SK-N-SH (cell line): ENCODE measurements at regions not wholly inside any gene's neighbourhood (a gene's known extent, or its start where the extent isn't known, plus 50 kb on each side); places are given as distances from the start of the nearest gene placed in this dataset.

ENCODE experiments used
- CTCF ChIA-PET: fragments of 300-600, 350-600 bp; formaldehyde crosslinking; extraction: SDS; loops from one replicate; lab custom pipeline; 2021; lab: Yijun Ruan, JAX
- POLR2A ChIA-PET: fragments of 350-600 bp; sonication (Branson Sonifier 250); formaldehyde crosslinking; extraction: SDS; loops from one replicate; lab custom pipeline; 2020; ENCODE audit warnings: antibody characterized with exemption, inconsistent platforms; lab: Yijun Ruan, JAX
- DNase-seq: peaks from one replicate; pipeline ENCODE4 v3.0.0; 2012
- H2AFZ ChIP-seq: fragments of 200-600 bp; sonication (generic); 2 replicates; pipeline ENCODE4 v1.8.1; 2016; ENCODE audit warnings: antibody characterized with exemption, mild to moderate bottlenecking, low read depth
- H3F3A ChIP-seq: fragments of 200-600 bp; sonication (generic); replicated peaks from 2 replicates; pipeline ENCODE3; 2016; ENCODE audit warnings: antibody characterized with exemption, mild to moderate bottlenecking; ENCODE audit not compliant: insufficient read depth
- H3K27ac ChIP-seq, 2 experiments: fragments of 200-500 bp in 1 of 2; fragments of 200-600 bp in 1 of 2; sonication (Bioruptor generic) in 1 of 2; sonication (generic), shearing (Covaris generic) in 1 of 2; 2 replicates each; pipeline versions ENCODE4 v1.5.1 to v1.6.1; 2014 to 2016; ENCODE audit warnings: low read depth in 2 of 2, inconsistent platforms in 1 of 2, low read length in 1 of 2, mild to moderate bottlenecking in 1 of 2, mixed read lengths in 1 of 2
- H3K27me3 ChIP-seq: fragments of 200-600 bp; sonication (generic), shearing (Covaris generic); 2 replicates; pipeline ENCODE4 v1.6.1; 2016; ENCODE audit warnings: mixed run types; ENCODE audit not compliant: insufficient read depth
- H3K36me3 ChIP-seq, 2 experiments: fragments of 200-500 bp in 1 of 2; fragments of 200-600 bp in 1 of 2; sonication (Bioruptor generic) in 1 of 2; sonication (generic) in 1 of 2; replicated peaks in 1 of 2; 2 replicates each; pipeline versions ENCODE3 to v1.5.1; 2014 to 2016; ENCODE audit warnings: low read length in 1 of 2, mild to moderate bottlenecking in 1 of 2; ENCODE audit not compliant: insufficient read depth in 2 of 2, control insufficient read depth in 1 of 2
- H3K4me1 ChIP-seq, 2 experiments: fragments of 200-500 bp in 1 of 2; fragments of 200-600 bp in 1 of 2; sonication (Bioruptor generic) in 1 of 2; sonication (generic), shearing (Covaris generic) in 1 of 2; 2 replicates each; pipeline versions ENCODE4 v1.5.1 to v1.6.1; 2014 to 2016; ENCODE audit warnings: low read depth in 1 of 2, low read length in 1 of 2, mixed run types in 1 of 2; ENCODE audit not compliant: insufficient read depth in 2 of 2, control insufficient read depth in 1 of 2
- H3K4me2 ChIP-seq: fragments of 200-600 bp; sonication (generic), shearing (Covaris generic); 2 replicates; pipeline ENCODE4 v1.6.1; 2017; ENCODE audit warnings: mixed run types
- H3K4me3 ChIP-seq, 2 experiments: fragments of 200-500 bp in 1 of 2; fragments of 200-600 bp in 1 of 2; sonication (Bioruptor generic) in 1 of 2; sonication (generic), shearing (Covaris generic) in 1 of 2; 2 replicates each; pipeline versions ENCODE4 v1.5.1 to v1.8.1; 2014 to 2016; ENCODE audit warnings: low read depth in 2 of 2, inconsistent platforms in 1 of 2, low read length in 1 of 2, mild to moderate bottlenecking in 1 of 2, mixed read lengths in 1 of 2, moderate library complexity in 1 of 2
- H3K79me2 ChIP-seq: fragments of 200-600 bp; sonication (generic); 2 replicates; pipeline ENCODE4 v1.8.1; 2017; ENCODE audit warnings: mild to moderate bottlenecking; ENCODE audit not compliant: insufficient read depth
- H3K9ac ChIP-seq: fragments of 200-600 bp; sonication (generic); 2 replicates; pipeline ENCODE4 v1.6.1; 2017; ENCODE audit warnings: mixed run types
- H3K9me2 ChIP-seq: fragments of 200-600 bp; sonication (generic); 2 replicates; pipeline ENCODE4 v1.6.1; 2017; ENCODE audit warnings: mixed run types
- H3K9me3 ChIP-seq: fragments of 200-600 bp; sonication (generic); 2 replicates; pipeline ENCODE4 v1.6.1; 2017; ENCODE audit warnings: mixed run types, mild to moderate bottlenecking, moderate library complexity
- H4K20me1 ChIP-seq: fragments of 200-600 bp; sonication (generic); 2 replicates; pipeline ENCODE4 v1.6.1; 2017; ENCODE audit warnings: mild to moderate bottlenecking, mixed run types; ENCODE audit not compliant: insufficient read depth
- CHD2 ChIP-seq: fragments of 150-350 bp; IDR thresholded peaks from 2 replicates; pipeline ENCODE4 v1.6.1; 2018; ENCODE audit warnings: low read length; ENCODE audit not compliant: partially characterized antibody
- CTCF ChIP-seq: fragments of 200-600 bp; sonication (generic); IDR thresholded peaks from 2 replicates; pipeline ENCODE4 v1.6.1; 2017; ENCODE audit warnings: antibody characterized with exemption, mild to moderate bottlenecking, moderate library complexity
- ELF1 ChIP-seq: IDR thresholded peaks from 2 replicates; pipeline ENCODE4 v1.4.0; 2012
- EZH2phosphoT487 ChIP-seq: fragments of 200-600 bp; sonication (generic); IDR thresholded peaks from 2 replicates; pipeline ENCODE4 v1.6.1; 2017; ENCODE audit warnings: low read depth, mixed run types, mild to moderate bottlenecking, antibody characterized with exemption, moderate library complexity, borderline replicate concordance
- FOSL2 ChIP-seq: IDR thresholded peaks from 2 replicates; pipeline ENCODE4 v1.4.0; 2012; ENCODE audit warnings: low read depth, mild to moderate bottlenecking, moderate library complexity, borderline replicate concordance
- GABPA ChIP-seq: IDR thresholded peaks from 2 replicates; pipeline ENCODE4 v1.4.0; 2012; ENCODE audit warnings: low read depth, mild to moderate bottlenecking
- GATA2 ChIP-seq: sonication (generic); formaldehyde crosslinking; IDR thresholded peaks from 2 replicates; pipeline ENCODE4 v1.5.0; 2020; ENCODE audit warnings: mild to moderate bottlenecking, missing genetic modification reagents
- JUND ChIP-seq: IDR thresholded peaks from 2 replicates; pipeline ENCODE4 v1.4.0; 2012
- MEF2A ChIP-seq: IDR thresholded peaks from 2 replicates; pipeline ENCODE4 v1.4.0; 2012; ENCODE audit warnings: low read depth, borderline replicate concordance
- MXI1 ChIP-seq: IDR thresholded peaks from 2 replicates; pipeline ENCODE4 v1.6.1; 2012; ENCODE audit warnings: mild to moderate bottlenecking, low read depth, low read length, improper control_type of control experiment
- NFIC ChIP-seq: IDR thresholded peaks from 2 replicates; pipeline ENCODE4 v1.4.0; 2012; ENCODE audit warnings: borderline replicate concordance
- NRF1 ChIP-seq: IDR thresholded peaks from 2 replicates; pipeline ENCODE4 v1.6.1; 2012; ENCODE audit warnings: low read depth, mild to moderate bottlenecking, low read length
- RAD21 ChIP-seq: IDR thresholded peaks from 2 replicates; pipeline ENCODE4 v1.6.1; 2012; ENCODE audit warnings: mild to moderate bottlenecking, low read length
- RFX5 ChIP-seq: IDR thresholded peaks from 2 replicates; pipeline ENCODE4 v1.6.1; 2012; ENCODE audit warnings: mild to moderate bottlenecking, improper control_type of control experiment, low read length
- SIN3A ChIP-seq: IDR thresholded peaks from 2 replicates; pipeline ENCODE4 v1.6.1; 2012; ENCODE audit warnings: low read depth, mild to moderate bottlenecking, low read length, moderate library complexity, borderline replicate concordance
- SMC3 ChIP-seq: IDR thresholded peaks from 2 replicates; pipeline ENCODE4 v1.6.1; 2012; ENCODE audit warnings: low read depth, low read length, improper control_type of control experiment
- TAF1 ChIP-seq: IDR thresholded peaks from 2 replicates; pipeline ENCODE4 v1.6.1; 2012; ENCODE audit warnings: low read depth, mild to moderate bottlenecking, low read length, moderate library complexity, borderline replicate concordance
- TCF12 ChIP-seq: IDR thresholded peaks from 2 replicates; pipeline ENCODE4 v1.4.0; 2012
- USF2 ChIP-seq: fragments of 150-350 bp; IDR thresholded peaks from 2 replicates; pipeline ENCODE4 v1.6.1; 2017; ENCODE audit warnings: antibody characterized with exemption, low read length, low read depth, borderline replicate concordance
- WGBS: methylation state at CpG from one replicate; pipeline ENCODE4 v1.1.6; 2017; ENCODE audit warnings: low lambda C conversion rate; 5-methylcytosine and 5-hydroxymethylcytosine counted together
- TF ChIP-seq, protein P1 (sequence below): IDR thresholded peaks from 2 replicates; pipeline ENCODE4 v1.4.0; 2012; ENCODE audit warnings: low read depth

GRCh38 chr1:4215391-4215790, 315.3 kb upstream of the C1orf174 start:
- no peak overlapping the region for H3K27ac ChIP-seq
- H3K4me2 ChIP-seq, result no peak overlapping the region
- H3K79me2 ChIP-seq, result no peaks in the 10 kb centered on the region
- H2AFZ ChIP-seq, result no peak overlapping the region
- no peaks in the 10 kb centered on the region for H3F3A ChIP-seq
- ChIA-PET POLR2A (no interaction called here), CTCF (no interaction called here)
- no peaks in the 10 kb centered on the region for H3K36me3 ChIP-seq
- H3K9ac ChIP-seq, result no peak overlapping the region
- no peak overlapping the region for H3K4me3 ChIP-seq
- no peaks in the 10 kb centered on the region for H3K27me3 ChIP-seq
- H3K9me2 ChIP-seq, result no peaks in the 10 kb centered on the region
- no peaks in the 10 kb centered on the region for H3K4me1 ChIP-seq
- 27% methylated on average over 7 of the region's 11 CpGs for whole genome bisulfite sequencing
- H3K9me3 ChIP-seq, result no peaks in the 10 kb centered on the region
- no peak for DNase-seq
- TF ChIP-seq GATA2 (CRISPR knock-in tag) (no peak), USF2 (no peak), GABPA (no peak), EZH2phosphoT487 (no peak), FOSL2 (no peak), NRF1 (no peak), SIN3A (no peak), RAD21 (no peak), RFX5 (no peak), CHD2 (no peak), ELF1 (no peak), TCF12 (no peak), MEF2A (no peak), SMC3 (no peak), NFIC (no peak)
- TF ChIP-seq, protein P1, sequence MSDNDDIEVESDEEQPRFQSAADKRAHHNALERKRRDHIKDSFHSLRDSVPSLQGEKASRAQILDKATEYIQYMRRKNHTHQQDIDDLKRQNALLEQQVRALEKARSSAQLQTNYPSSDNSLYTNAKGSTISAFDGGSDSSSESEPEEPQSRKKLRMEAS, result no peak
- H4K20me1 ChIP-seq, result no peaks in the 10 kb centered on the region

DNA sequence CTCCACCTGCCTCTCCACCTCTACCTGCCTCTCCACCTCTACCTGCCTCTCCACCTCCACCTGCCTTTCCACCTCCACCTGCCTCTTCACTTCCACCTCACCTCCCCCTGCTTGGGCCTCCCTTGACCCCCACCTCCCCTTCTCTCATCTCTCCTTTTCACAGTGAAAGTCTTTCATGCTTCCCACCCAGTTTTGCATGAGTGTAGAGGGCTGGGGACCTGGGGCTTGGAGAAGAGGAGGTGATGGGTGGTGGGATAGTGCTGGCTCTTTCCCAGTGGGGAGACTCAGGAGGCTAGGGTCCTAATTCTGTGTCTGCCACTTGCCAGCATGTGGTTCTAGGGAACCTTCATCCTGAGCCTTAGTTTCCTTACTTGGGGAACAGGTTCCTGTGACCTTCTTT, 316.2 kb upstream of the C1orf174 start:
- Histone ChIP-seq H3K4me3 (no peak overlapping the region), H2AFZ (no peak overlapping the region), H3K4me1 (no peaks in the 10 kb centered on the region), H3K4me2 (no peak overlapping the region), H3K27me3 (no peaks in the 10 kb centered on the region), H3K9ac (no peak overlapping the region), H3K9me3 (no peaks in the 10 kb centered on the region), H3K36me3 (no peaks in the 10 kb centered on the region), H3K9me2 (no peaks in the 10 kb centered on the region), H3F3A (no peaks in the 10 kb centered on the region), H4K20me1 (no peaks in the 10 kb centered on the region), H3K27ac (no peak overlapping the region), H3K79me2 (no peaks in the 10 kb centered on the region)
- ChIA-PET CTCF (no interaction called here), POLR2A (no interaction called here)
- no peak for TF ChIP-seq CTCF
- TF ChIP-seq MEF2A, result no peak
- no peak for TF ChIP-seq GATA2 (CRISPR knock-in tag)
- no peak for TF ChIP-seq TAF1
- no peak for TF ChIP-seq MXI1
- TF ChIP-seq JUND, result no peak
- no peak for TF ChIP-seq TCF12
- no peak for TF ChIP-seq FOSL2
- DNase-seq, result no peak
